Esophagus muscularis mucosa (tissue), 4 donors: ENCODE measurements at regions not wholly inside any gene's neighbourhood (a gene's known extent, or its start where the extent isn't known, plus 50 kb on each side); places are given as distances from the start of the nearest gene placed in this dataset.

Experiments used
- EP300 ChIP-seq: sonication (generic); formaldehyde crosslinking; IDR thresholded peaks from one replicate; pipeline ENCODE4 v1.6.1; 2017; ENCODE audit warnings: antibody characterized with exemption
- POLR2A ChIP-seq: fragments of 450-650 bp; IDR thresholded peaks from one replicate; pipeline ENCODE4 v1.6.1; 2017; ENCODE audit warnings: antibody characterized with exemption, moderate library complexity, mild to moderate bottlenecking, low read depth
- POLR2AphosphoS5 ChIP-seq, 2 donors: sonication (generic); formaldehyde crosslinking; IDR thresholded peaks; one replicate each; pipeline ENCODE4 v1.6.1; 2017; ENCODE audit warnings: antibody characterized with exemption in 2 of 2
- TF ChIP-seq, protein P1 (sequence below), 3 experiments: fragments of 200-600 bp in 2 of 3; fragments of 450-650 bp in 1 of 3; sonication (generic) in 2 of 3; IDR thresholded peaks; one replicate each; pipeline ENCODE4 v1.5.1; 2017 to 2019; ENCODE audit warnings: antibody characterized with exemption in 3 of 3, mild to moderate bottlenecking in 2 of 3, moderate library complexity in 1 of 3

DNA sequence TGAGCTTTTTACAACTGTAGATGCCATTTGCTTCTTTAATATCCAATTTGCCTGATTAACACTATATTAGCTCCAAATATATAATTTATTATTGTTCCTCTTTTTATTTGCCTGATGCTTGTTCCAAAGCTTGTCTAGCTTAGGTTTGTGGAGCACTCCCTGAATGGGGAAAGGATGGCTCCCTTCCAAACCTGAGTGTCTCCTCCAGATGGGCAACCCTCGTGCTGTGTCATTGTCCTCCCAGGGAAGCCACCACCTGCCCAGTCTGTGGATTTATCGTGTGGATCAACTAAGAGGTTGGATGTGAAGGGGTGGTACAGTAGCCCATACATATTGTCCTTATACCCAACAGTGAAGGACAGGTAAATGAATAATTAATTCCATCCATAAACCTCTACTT lies 404.9 kb downstream of the CDK5RAP2 start:
- TF ChIP-seq POLR2AphosphoS5 (IDR thresholded peaks at IDR 0.05): no peak
- TF ChIP-seq, protein P1, sequence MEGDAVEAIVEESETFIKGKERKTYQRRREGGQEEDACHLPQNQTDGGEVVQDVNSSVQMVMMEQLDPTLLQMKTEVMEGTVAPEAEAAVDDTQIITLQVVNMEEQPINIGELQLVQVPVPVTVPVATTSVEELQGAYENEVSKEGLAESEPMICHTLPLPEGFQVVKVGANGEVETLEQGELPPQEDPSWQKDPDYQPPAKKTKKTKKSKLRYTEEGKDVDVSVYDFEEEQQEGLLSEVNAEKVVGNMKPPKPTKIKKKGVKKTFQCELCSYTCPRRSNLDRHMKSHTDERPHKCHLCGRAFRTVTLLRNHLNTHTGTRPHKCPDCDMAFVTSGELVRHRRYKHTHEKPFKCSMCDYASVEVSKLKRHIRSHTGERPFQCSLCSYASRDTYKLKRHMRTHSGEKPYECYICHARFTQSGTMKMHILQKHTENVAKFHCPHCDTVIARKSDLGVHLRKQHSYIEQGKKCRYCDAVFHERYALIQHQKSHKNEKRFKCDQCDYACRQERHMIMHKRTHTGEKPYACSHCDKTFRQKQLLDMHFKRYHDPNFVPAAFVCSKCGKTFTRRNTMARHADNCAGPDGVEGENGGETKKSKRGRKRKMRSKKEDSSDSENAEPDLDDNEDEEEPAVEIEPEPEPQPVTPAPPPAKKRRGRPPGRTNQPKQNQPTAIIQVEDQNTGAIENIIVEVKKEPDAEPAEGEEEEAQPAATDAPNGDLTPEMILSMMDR (IDR thresholded peaks at IDR 0.05): no peak
- TF ChIP-seq POLR2A: no peak
- no peak for TF ChIP-seq EP300
